SK-N-SH (cell line): ENCODE measurements at regions not wholly inside any gene's neighbourhood (a gene's known extent, or its start where the extent isn't known, plus 50 kb on each side); places are given as distances from the start of the nearest gene placed in this dataset.
A peak's percentile ranks its signal among the peaks of the same experiment; 100 is the strongest.

Source experiments
- CTCF ChIA-PET: fragments of 300-600, 350-600 bp; formaldehyde crosslinking; extraction: SDS; loops from one replicate; lab custom pipeline; 2021; lab: Yijun Ruan, JAX
- POLR2A ChIA-PET: fragments of 350-600 bp; sonication (Branson Sonifier 250); formaldehyde crosslinking; extraction: SDS; loops from one replicate; lab custom pipeline; 2020; ENCODE audit warnings: antibody characterized with exemption, inconsistent platforms; lab: Yijun Ruan, JAX
- DNase-seq: peaks from one replicate; pipeline ENCODE4 v3.0.0; 2012
- H2AFZ ChIP-seq: fragments of 200-600 bp; sonication (generic); 2 replicates; pipeline ENCODE4 v1.8.1; 2016; ENCODE audit warnings: antibody characterized with exemption, mild to moderate bottlenecking, low read depth
- H3F3A ChIP-seq: fragments of 200-600 bp; sonication (generic); replicated peaks from 2 replicates; pipeline ENCODE3; 2016; ENCODE audit warnings: antibody characterized with exemption, mild to moderate bottlenecking; ENCODE audit not compliant: insufficient read depth
- H3K27ac ChIP-seq, 2 experiments: fragments of 200-500 bp in 1 of 2; fragments of 200-600 bp in 1 of 2; sonication (Bioruptor generic) in 1 of 2; sonication (generic), shearing (Covaris generic) in 1 of 2; 2 replicates each; pipeline versions ENCODE4 v1.5.1 to v1.6.1; 2014 to 2016; ENCODE audit warnings: low read depth in 2 of 2, inconsistent platforms in 1 of 2, low read length in 1 of 2, mild to moderate bottlenecking in 1 of 2, mixed read lengths in 1 of 2
- H3K27me3 ChIP-seq: fragments of 200-600 bp; sonication (generic), shearing (Covaris generic); 2 replicates; pipeline ENCODE4 v1.6.1; 2016; ENCODE audit warnings: mixed run types; ENCODE audit not compliant: insufficient read depth
- H3K36me3 ChIP-seq, 2 experiments: fragments of 200-500 bp in 1 of 2; fragments of 200-600 bp in 1 of 2; sonication (Bioruptor generic) in 1 of 2; sonication (generic) in 1 of 2; replicated peaks in 1 of 2; 2 replicates each; pipeline versions ENCODE3 to v1.5.1; 2014 to 2016; ENCODE audit warnings: low read length in 1 of 2, mild to moderate bottlenecking in 1 of 2; ENCODE audit not compliant: insufficient read depth in 2 of 2, control insufficient read depth in 1 of 2
- H3K4me1 ChIP-seq, 2 experiments: fragments of 200-500 bp in 1 of 2; fragments of 200-600 bp in 1 of 2; sonication (Bioruptor generic) in 1 of 2; sonication (generic), shearing (Covaris generic) in 1 of 2; 2 replicates each; pipeline versions ENCODE4 v1.5.1 to v1.6.1; 2014 to 2016; ENCODE audit warnings: low read depth in 1 of 2, low read length in 1 of 2, mixed run types in 1 of 2; ENCODE audit not compliant: insufficient read depth in 2 of 2, control insufficient read depth in 1 of 2
- H3K4me2 ChIP-seq: fragments of 200-600 bp; sonication (generic), shearing (Covaris generic); 2 replicates; pipeline ENCODE4 v1.6.1; 2017; ENCODE audit warnings: mixed run types
- H3K4me3 ChIP-seq, 2 experiments: fragments of 200-500 bp in 1 of 2; fragments of 200-600 bp in 1 of 2; sonication (Bioruptor generic) in 1 of 2; sonication (generic), shearing (Covaris generic) in 1 of 2; 2 replicates each; pipeline versions ENCODE4 v1.5.1 to v1.8.1; 2014 to 2016; ENCODE audit warnings: low read depth in 2 of 2, inconsistent platforms in 1 of 2, low read length in 1 of 2, mild to moderate bottlenecking in 1 of 2, mixed read lengths in 1 of 2, moderate library complexity in 1 of 2
- H3K79me2 ChIP-seq: fragments of 200-600 bp; sonication (generic); 2 replicates; pipeline ENCODE4 v1.8.1; 2017; ENCODE audit warnings: mild to moderate bottlenecking; ENCODE audit not compliant: insufficient read depth
- H3K9ac ChIP-seq: fragments of 200-600 bp; sonication (generic); 2 replicates; pipeline ENCODE4 v1.6.1; 2017; ENCODE audit warnings: mixed run types
- H3K9me2 ChIP-seq: fragments of 200-600 bp; sonication (generic); 2 replicates; pipeline ENCODE4 v1.6.1; 2017; ENCODE audit warnings: mixed run types
- H3K9me3 ChIP-seq: fragments of 200-600 bp; sonication (generic); 2 replicates; pipeline ENCODE4 v1.6.1; 2017; ENCODE audit warnings: mixed run types, mild to moderate bottlenecking, moderate library complexity
- H4K20me1 ChIP-seq: fragments of 200-600 bp; sonication (generic); 2 replicates; pipeline ENCODE4 v1.6.1; 2017; ENCODE audit warnings: mild to moderate bottlenecking, mixed run types; ENCODE audit not compliant: insufficient read depth
- CHD2 ChIP-seq: fragments of 150-350 bp; IDR thresholded peaks from 2 replicates; pipeline ENCODE4 v1.6.1; 2018; ENCODE audit warnings: low read length; ENCODE audit not compliant: partially characterized antibody
- IRF3 ChIP-seq: fragments of 150-350 bp; IDR thresholded peaks from 2 replicates; pipeline ENCODE4 v1.6.1; 2016; ENCODE audit warnings: mild to moderate bottlenecking, low read depth, low read length
- MXI1 ChIP-seq: IDR thresholded peaks from 2 replicates; pipeline ENCODE4 v1.6.1; 2012; ENCODE audit warnings: mild to moderate bottlenecking, low read depth, low read length, improper control_type of control experiment
- NFIC ChIP-seq: IDR thresholded peaks from 2 replicates; pipeline ENCODE4 v1.4.0; 2012; ENCODE audit warnings: borderline replicate concordance
- POLR2AphosphoS5 ChIP-seq: IDR thresholded peaks from 2 replicates; pipeline ENCODE4 v1.6.1; 2012; ENCODE audit warnings: low read depth, low read length
- RAD21 ChIP-seq: IDR thresholded peaks from 2 replicates; pipeline ENCODE4 v1.6.1; 2012; ENCODE audit warnings: mild to moderate bottlenecking, low read length
- SIN3A ChIP-seq: IDR thresholded peaks from 2 replicates; pipeline ENCODE4 v1.6.1; 2012; ENCODE audit warnings: low read depth, mild to moderate bottlenecking, low read length, moderate library complexity, borderline replicate concordance
- TCF12 ChIP-seq: IDR thresholded peaks from 2 replicates; pipeline ENCODE4 v1.4.0; 2012
- TEAD4 ChIP-seq: IDR thresholded peaks from 2 replicates; pipeline ENCODE4 v1.4.0; 2012; ENCODE audit warnings: mild to moderate bottlenecking, borderline replicate concordance; ENCODE audit not compliant: insufficient read depth
- WGBS: methylation state at CpG from one replicate; pipeline ENCODE4 v1.1.6; 2017; ENCODE audit warnings: low lambda C conversion rate; 5-methylcytosine and 5-hydroxymethylcytosine counted together
- TF ChIP-seq, protein P1 (sequence below): fragments of 200-600 bp; sonication (generic); IDR thresholded peaks from 2 replicates; pipeline ENCODE4 v1.6.1; 2017; ENCODE audit warnings: antibody characterized with exemption, mild to moderate bottlenecking, moderate library complexity
- TF ChIP-seq, protein P2 (sequence below): IDR thresholded peaks from 2 replicates; pipeline ENCODE4; 2012

GRCh38 chr17:15124264-15124595 is 140.9 kb downstream of the PMP22 start:
- Histone ChIP-seq H3K4me3 (no peak overlapping the region), H3K4me2 (no peak overlapping the region), H3K27me3 (no peaks in the 10 kb centered on the region), H3K9ac (no peak overlapping the region), H3K79me2 (no peaks in the 10 kb centered on the region), H4K20me1 (no peaks in the 10 kb centered on the region), H3K4me1 (no peaks in the 10 kb centered on the region), H3K9me2 (no peaks in the 10 kb centered on the region), H3F3A (no peaks in the 10 kb centered on the region), H3K9me3 (no peaks in the 10 kb centered on the region), H3K27ac (no peak overlapping the region; a peak in 1 of 4 replicates), H3K36me3 (no peaks in the 10 kb centered on the region), H2AFZ (no peak overlapping the region)
- CTCF ChIA-PET: no interaction called here
- DNase-seq: no peak
- 19% methylated on average over 2 of the region's 2 CpGs for WGBS
- POLR2A ChIA-PET: no interaction called here
- TF ChIP-seq TCF12: 0 out of 2 replicates have a peak, but pooled peaks have one; percentile 20
- TF ChIP-seq, protein P1, sequence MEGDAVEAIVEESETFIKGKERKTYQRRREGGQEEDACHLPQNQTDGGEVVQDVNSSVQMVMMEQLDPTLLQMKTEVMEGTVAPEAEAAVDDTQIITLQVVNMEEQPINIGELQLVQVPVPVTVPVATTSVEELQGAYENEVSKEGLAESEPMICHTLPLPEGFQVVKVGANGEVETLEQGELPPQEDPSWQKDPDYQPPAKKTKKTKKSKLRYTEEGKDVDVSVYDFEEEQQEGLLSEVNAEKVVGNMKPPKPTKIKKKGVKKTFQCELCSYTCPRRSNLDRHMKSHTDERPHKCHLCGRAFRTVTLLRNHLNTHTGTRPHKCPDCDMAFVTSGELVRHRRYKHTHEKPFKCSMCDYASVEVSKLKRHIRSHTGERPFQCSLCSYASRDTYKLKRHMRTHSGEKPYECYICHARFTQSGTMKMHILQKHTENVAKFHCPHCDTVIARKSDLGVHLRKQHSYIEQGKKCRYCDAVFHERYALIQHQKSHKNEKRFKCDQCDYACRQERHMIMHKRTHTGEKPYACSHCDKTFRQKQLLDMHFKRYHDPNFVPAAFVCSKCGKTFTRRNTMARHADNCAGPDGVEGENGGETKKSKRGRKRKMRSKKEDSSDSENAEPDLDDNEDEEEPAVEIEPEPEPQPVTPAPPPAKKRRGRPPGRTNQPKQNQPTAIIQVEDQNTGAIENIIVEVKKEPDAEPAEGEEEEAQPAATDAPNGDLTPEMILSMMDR: no peak

- Histone ChIP-seq H3K9me2 (no peaks in the 10 kb centered on the region), H3K4me1 (no peaks in the 10 kb centered on the region), H3K27ac (no peak overlapping the region; a peak in 1 of 4 replicates)
- DNase-seq: no peak
- no peak for TF ChIP-seq MXI1
- no peak for TF ChIP-seq POLR2AphosphoS5
- 0 out of 2 replicates have a peak, but pooled peaks have one; percentile 38 for TF ChIP-seq TEAD4
- TF ChIP-seq SIN3A: no peak
- TF ChIP-seq RAD21: no peak
- TF ChIP-seq TCF12: peak; percentile 34
- no peak for TF ChIP-seq CHD2
- TF ChIP-seq, protein P2, sequence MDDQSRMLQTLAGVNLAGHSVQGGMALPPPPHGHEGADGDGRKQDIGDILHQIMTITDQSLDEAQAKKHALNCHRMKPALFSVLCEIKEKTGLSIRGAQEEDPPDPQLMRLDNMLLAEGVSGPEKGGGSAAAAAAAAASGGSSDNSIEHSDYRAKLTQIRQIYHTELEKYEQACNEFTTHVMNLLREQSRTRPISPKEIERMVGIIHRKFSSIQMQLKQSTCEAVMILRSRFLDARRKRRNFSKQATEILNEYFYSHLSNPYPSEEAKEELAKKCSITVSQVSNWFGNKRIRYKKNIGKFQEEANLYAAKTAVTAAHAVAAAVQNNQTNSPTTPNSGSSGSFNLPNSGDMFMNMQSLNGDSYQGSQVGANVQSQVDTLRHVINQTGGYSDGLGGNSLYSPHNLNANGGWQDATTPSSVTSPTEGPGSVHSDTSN: no peak; the same call in 1 of the 2 replicates
- peak; percentile 37 for TF ChIP-seq NFIC
- TF ChIP-seq IRF3: no peak
- TF ChIP-seq, all 33 proteins: peak for 3
- no peaks in the 10 kb centered on the region for H3K36me3 ChIP-seq
- H4K20me1 ChIP-seq: no peaks in the 10 kb centered on the region
- no peaks in the 10 kb centered on the region for H3K9me3 ChIP-seq
- no peak overlapping the region for H3K4me2 ChIP-seq
- POLR2A ChIA-PET: no interaction called here
- H3K27me3 ChIP-seq: no peaks in the 10 kb centered on the region
- no peak overlapping the region for H3K9ac ChIP-seq
- CTCF ChIA-PET: no interaction called here
- H3K4me3 ChIP-seq: no peak overlapping the region
- WGBS: 4% methylated on average over 5 of the region's 5 CpGs
- H3F3A ChIP-seq: no peaks in the 10 kb centered on the region
- no peak overlapping the region for H2AFZ ChIP-seq
- H3K79me2 ChIP-seq: no peaks in the 10 kb centered on the region
These were observed 141.4 kb downstream of the PMP22 start for GRCh38 chr17:15123593-15124263.
